ENCODE measurements at regions not wholly inside any gene's neighbourhood (a gene's known extent, or its start where the extent isn't known, plus 50 kb on each side); places are given as distances from the start of the nearest gene placed in this dataset.
A peak's percentile ranks its signal among the peaks of the same experiment; 100 is the strongest.
"Not testable (repeated sequence)": the region's sequence is repeated elsewhere in the genome, so short reads cannot be mapped to it uniquely, and the experiment has no call there.

DNA sequence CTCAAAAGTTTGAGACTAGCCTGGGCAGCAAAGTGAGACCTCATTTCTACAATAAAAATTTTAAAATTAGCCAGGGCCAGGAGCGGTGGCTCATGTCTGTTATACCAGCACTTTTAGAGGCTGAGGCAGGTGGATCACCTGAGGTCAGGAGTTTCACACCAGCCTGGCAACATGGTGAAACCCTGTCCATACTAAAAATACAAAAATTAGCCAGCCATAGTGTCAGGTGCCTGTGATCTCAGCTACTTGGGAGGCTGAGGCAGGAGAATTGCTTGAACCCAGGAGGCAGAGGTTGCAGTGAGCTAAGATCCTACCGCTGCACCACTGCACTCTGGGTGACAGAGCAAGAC is 85.1 kb upstream of the MAP4 start:
- ATAC-seq = not testable (repeated sequence)

GRCh38 chr3:48092270-48092669 is 76.1 kb upstream of the MAP4 start:
- Mint-ChIP-seq H3K36me3 (no peaks in the 10 kb centered on the region), H3K4me1 (ENCODE audit: low read depth in 2 of 2) (peaks cover 11 to 14% of the 10 kb centered on the region in 2 donors), H3K27me3 (peaks cover 0 to 3% of the 10 kb centered on the region in 2 donors), H3K27ac (no peak overlapping the region), H3K9me3 (no peaks in the 10 kb centered on the region), H3K4me3 (no peak overlapping the region)
- DNase-seq (ENCODE audit: low spot score) = no peak
- ATAC-seq = no peak

More for the DNA sequence above, 85.1 kb upstream of the MAP4 start:
- H3K4me1 Mint-ChIP-seq (ENCODE audit: low read depth in 2 of 2); DNase-seq (ENCODE audit: low spot score); H3K9me3 Mint-ChIP-seq; H3K27ac Mint-ChIP-seq; H3K4me3 Mint-ChIP-seq; H3K36me3 Mint-ChIP-seq; H3K27me3 Mint-ChIP-seq: not testable (repeated sequence)

DNA sequence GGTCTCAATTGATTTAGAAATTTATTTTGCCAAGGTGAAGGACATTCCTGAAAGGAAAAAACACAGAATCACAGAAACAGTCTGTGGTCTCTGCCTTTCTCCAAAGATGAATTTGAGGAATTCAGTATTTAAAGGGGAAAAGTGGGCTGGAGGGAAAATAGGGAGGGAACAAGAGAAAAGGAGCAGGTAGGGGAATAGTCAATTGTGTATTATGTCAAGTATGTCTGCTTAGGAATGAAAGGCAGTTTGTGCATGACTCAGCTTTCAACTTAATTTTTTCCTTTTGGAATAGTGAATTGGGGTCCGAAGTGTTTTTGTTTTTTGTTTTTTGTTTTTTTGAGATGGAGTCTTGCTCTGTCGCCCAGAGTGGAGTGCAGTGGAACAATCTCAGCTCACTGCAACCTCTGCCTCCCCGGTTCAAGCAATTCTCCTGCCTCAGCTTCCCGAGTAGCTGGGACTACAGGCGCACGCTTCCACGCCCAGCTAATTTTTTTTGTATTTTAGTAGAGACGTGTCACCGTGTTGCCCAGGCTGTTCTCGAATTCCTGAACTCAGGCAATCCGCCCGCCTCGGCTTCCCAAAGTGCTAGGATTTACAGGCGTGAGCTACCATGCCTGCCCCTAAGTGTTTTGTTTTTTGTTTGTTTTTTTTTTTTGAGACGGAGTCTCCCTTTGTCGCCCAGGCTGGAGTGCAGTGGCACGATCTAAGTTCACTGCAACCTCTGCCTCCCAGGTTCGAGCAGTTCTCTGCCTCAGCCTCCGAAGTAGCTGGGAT is 74.1 kb upstream of the MAP4 start:
- DNase-seq (ENCODE audit: low spot score) = no peak
- Mint-ChIP-seq H3K36me3 (no peaks in the 10 kb centered on the region), H3K27ac (peak overlapping the region in 1 of 2 donors; percentile 88)

DNA sequence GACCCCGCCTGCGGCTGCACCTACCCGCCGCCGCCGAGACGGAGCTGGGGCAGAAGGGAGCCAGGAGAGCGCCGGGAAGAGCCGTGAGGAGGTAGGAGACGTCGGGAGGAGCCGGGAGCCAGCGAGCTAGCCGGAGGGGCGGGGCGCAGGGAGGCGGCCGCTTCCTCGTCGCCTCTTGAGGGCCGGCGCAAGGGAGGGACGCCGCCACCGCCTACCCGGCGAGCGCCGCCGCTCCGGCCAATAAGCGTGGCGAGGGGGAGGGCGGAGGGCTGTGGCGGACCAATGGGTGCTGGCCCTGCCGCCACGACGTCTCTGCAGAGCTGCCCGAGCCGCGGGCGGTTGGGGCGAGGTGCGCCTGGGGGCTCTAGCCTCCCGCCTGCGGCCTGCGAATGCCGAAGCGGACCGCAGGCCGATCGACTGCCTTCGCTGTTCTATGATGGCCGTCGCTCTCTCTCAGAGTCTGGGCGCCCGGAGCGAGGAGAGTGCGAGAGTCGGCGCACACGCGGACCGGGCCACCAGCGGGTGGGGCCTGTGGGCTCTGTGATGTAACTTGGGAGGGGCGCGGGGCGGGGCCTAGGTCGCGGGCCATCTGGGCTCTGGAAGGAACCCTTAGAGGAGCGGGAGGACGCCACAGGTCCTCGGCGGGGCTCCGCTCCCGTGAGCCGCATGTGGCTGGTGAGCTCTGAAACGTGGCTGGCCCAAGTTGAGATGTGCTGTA is 72.7 kb upstream of the MAP4 start:
- H3K27ac Mint-ChIP-seq = peak overlapping the region; percentile 86 to 88

More for the DNA sequence above, 74.1 kb upstream of the MAP4 start:
- no peak for ATAC-seq
- no peaks in the 10 kb centered on the region for H3K9me3 Mint-ChIP-seq
- H3K27me3 Mint-ChIP-seq = peaks cover 0 to 3% of the 10 kb centered on the region in 2 donors
- peak overlapping the region; percentile 97 for H3K4me3 Mint-ChIP-seq
- peaks cover 17 to 21% of the 10 kb centered on the region in 2 donors for H3K4me1 Mint-ChIP-seq (ENCODE audit: low read depth in 2 of 2)

DNA sequence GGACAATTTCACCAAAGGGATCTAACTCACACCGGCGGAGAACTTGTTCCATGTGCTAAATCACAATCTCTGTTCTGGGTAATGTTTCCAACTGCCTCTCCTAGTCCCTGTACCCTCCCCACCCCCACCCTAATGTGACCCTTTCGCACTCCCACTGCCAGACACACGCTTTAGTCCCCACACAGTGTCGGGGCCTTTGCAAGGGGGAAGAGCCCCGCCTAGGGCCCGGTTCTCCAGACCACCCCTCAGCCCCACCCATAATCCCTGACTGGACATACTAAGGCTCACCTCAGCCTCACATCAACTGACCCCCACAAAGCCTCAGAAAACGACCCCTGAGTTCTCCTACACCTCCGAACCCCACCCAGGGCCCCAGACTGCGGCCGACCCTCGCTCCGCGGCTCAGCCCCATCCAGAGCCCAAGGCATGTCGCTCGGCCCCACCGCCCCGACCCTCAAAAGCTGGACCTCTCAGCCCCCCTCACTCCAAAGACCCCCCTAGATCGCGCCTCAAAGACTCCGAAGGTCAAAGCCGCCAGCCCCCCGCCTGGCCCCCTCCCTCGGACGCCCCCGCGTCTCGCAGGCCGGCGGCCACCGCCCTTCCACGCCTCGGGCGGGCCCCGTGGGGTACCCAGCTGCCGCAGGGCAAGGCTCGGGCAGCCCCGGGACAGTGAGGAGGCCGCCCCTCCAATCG is 72.0 kb upstream of the MAP4 start:
- Mint-ChIP-seq H3K27ac (peak overlapping the region; percentile 86), H3K27me3 (peaks cover 0 to 3% of the 10 kb centered on the region in 2 donors), H3K9me3 (no peaks in the 10 kb centered on the region), H3K4me1 (ENCODE audit: low read depth in 2 of 2) (peaks cover 26 to 29% of the 10 kb centered on the region in 2 donors), H3K36me3 (no peaks in the 10 kb centered on the region), H3K4me3 (peak overlapping the region; percentile 97)
- ATAC-seq (peak; percentile 43 to 54), DNase-seq (ENCODE audit: low spot score) (no peak)

More for the DNA sequence above, 72.7 kb upstream of the MAP4 start:
- DNase-seq (ENCODE audit: low spot score) (peak; percentile 97), ATAC-seq (peak; percentile 99)
- Mint-ChIP-seq H3K36me3 (no peaks in the 10 kb centered on the region), H3K4me3 (peak overlapping the region; percentile 97), H3K9me3 (no peaks in the 10 kb centered on the region), H3K4me1 (ENCODE audit: low read depth in 2 of 2) (peaks cover 26 to 29% of the 10 kb centered on the region in 2 donors), H3K27me3 (peaks cover 0 to 3% of the 10 kb centered on the region in 2 donors)

DNA sequence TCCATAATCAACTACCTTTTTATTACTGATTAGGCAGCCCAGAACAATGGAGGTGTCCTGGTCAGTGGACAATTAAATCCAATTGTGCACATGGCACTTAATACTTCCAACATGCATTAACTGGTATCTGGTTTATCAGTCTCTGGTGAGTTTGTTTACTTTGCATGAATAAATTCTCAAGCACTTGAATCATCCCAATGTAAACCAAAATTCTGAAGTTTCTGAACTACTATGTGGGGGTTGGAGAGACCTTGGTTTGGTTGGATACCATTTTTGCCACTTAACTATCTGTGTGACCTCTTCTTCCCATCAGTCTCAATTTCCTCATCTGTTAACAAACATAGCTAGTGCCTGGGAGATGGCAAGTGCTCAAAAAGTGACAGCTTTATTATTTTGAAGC is 70.5 kb upstream of the MAP4 start:
- Mint-ChIP-seq H3K27ac (peak overlapping the region in 1 of 2 donors; percentile 86), H3K4me3 (peak overlapping the region; percentile 97)
- no peak for ATAC-seq

GRCh38 chr3:48084929-48085328 is 68.7 kb upstream of the MAP4 start:
- Mint-ChIP-seq H3K36me3 (no peaks in the 10 kb centered on the region), H3K27me3 (no peaks in the 10 kb centered on the region), H3K9me3 (no peaks in the 10 kb centered on the region), H3K27ac (peak overlapping the region; percentile 29 to 83), H3K4me3 (peak overlapping the region; percentile 11), H3K4me1 (ENCODE audit: low read depth in 2 of 2) (peaks cover 28 to 31% of the 10 kb centered on the region in 2 donors)
- ATAC-seq = no peak
- no peak for DNase-seq (ENCODE audit: low spot score)

More for the DNA sequence above, 70.5 kb upstream of the MAP4 start:
- DNase-seq (ENCODE audit: low spot score) = no peak
- no peaks in the 10 kb centered on the region for H3K9me3 Mint-ChIP-seq
- no peaks in the 10 kb centered on the region for H3K36me3 Mint-ChIP-seq
- peaks cover 0 to 3% of the 10 kb centered on the region in 2 donors for H3K27me3 Mint-ChIP-seq
- peaks cover 29 to 30% of the 10 kb centered on the region in 2 donors for H3K4me1 Mint-ChIP-seq (ENCODE audit: low read depth in 2 of 2)

DNA sequence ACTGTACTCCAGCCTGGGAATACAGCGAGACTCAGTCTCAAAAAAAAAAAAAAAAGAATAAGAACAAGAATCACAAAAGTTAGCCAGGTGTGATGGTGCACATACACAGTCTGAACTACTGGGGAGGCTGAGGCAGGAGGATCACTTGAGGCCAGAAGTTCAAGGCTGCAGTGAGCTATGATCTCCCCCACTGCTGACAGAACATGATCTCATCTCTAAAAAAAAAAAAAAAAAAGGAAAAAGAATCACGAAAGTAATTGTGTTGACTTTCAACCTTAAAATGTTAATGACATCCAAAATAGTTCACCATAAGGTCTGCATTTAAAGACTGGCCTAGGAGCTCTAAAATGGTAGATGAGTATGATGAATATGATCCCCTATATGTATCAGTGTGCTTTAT is 68.0 kb upstream of the MAP4 start:
- no peaks in the 10 kb centered on the region for H3K27me3 Mint-ChIP-seq
- H3K27ac Mint-ChIP-seq = peak overlapping the region in 1 of 2 donors; percentile 83
- DNase-seq (ENCODE audit: low spot score) = no peak
- H3K36me3 Mint-ChIP-seq = no peaks in the 10 kb centered on the region
- no peak for ATAC-seq
- no peak overlapping the region for H3K4me3 Mint-ChIP-seq
- no peaks in the 10 kb centered on the region for H3K9me3 Mint-ChIP-seq
- peaks cover 28 to 31% of the 10 kb centered on the region in 2 donors for H3K4me1 Mint-ChIP-seq (ENCODE audit: low read depth in 2 of 2)

DNA sequence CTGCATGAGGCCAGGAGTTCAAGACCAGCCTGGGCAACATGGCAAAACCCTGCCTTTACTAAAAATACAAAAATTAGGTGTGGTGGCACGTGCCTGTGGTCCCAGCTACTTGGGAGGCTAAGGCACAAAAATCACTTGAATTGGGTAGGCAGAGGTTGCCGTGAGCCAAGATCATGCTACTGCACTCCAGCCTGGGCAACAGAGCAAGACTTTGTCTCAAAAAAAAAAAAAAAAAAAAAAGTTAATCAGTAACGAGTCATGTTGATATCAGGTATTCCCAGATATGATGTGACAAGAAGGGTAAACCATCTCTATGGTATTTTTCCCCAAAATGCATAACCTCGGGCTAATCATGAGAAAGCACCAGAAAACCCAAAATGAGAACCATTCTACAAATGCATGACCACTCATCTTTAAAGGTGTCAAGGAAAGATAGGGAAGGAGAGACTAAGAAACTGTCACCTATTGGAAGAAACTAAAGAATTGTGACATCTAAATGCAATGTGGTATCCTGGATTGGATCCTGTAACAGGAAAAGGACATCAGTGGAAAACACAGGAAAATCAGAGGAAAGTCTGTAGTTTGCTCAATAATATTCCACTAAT is 66.5 kb upstream of the MAP4 start:
- DNase-seq (ENCODE audit: low spot score) (no peak), ATAC-seq (no peak)
- Mint-ChIP-seq H3K4me3 (no peak overlapping the region), H3K9me3 (no peaks in the 10 kb centered on the region), H3K27me3 (no peaks in the 10 kb centered on the region), H3K36me3 (no peaks in the 10 kb centered on the region), H3K4me1 (ENCODE audit: low read depth in 2 of 2) (peaks cover 24 to 28% of the 10 kb centered on the region in 2 donors), H3K27ac (no peak overlapping the region)

GRCh38 chr3:48077815-48078214 is 61.6 kb upstream of the MAP4 start:
- ATAC-seq = no peak

DNA sequence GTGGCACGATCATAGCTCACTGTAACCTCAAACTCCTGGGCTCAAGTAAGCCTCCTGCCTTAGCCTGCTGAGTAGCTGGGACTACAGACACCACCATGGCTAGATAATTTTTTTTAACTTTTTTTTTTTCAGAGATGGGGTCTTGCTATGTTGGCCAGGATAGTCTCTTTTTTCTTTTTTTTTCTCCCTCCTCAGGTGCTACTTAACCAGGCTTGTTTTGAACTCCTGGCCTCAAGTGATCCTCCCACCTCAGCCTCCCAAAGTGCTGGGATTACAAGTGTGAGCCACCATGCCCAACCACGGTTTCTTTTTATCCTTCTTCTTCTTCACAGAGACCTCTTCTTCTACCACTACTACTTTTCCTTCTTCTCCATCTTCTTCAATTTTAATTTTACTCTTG is 53.8 kb upstream of the MAP4 start:
- peaks cover 6 to 12% of the 10 kb centered on the region in 2 donors for H3K4me1 Mint-ChIP-seq (ENCODE audit: low read depth in 2 of 2)
- no peak for DNase-seq (ENCODE audit: low spot score)
- no peaks in the 10 kb centered on the region for H3K27me3 Mint-ChIP-seq
- ATAC-seq = no peak
- H3K4me3 Mint-ChIP-seq = no peak overlapping the region
- no peaks in the 10 kb centered on the region for H3K36me3 Mint-ChIP-seq
- no peaks in the 10 kb centered on the region for H3K9me3 Mint-ChIP-seq
- no peak overlapping the region for H3K27ac Mint-ChIP-seq

More at GRCh38 chr3:48077815-48078214, 61.6 kb upstream of the MAP4 start:
- H3K9me3 Mint-ChIP-seq = no peaks in the 10 kb centered on the region
- no peaks in the 10 kb centered on the region for H3K27me3 Mint-ChIP-seq
- no peaks in the 10 kb centered on the region for H3K36me3 Mint-ChIP-seq
- H3K4me1 Mint-ChIP-seq (ENCODE audit: low read depth in 2 of 2) = peaks cover 7 to 11% of the 10 kb centered on the region in 2 donors
- H3K27ac Mint-ChIP-seq = no peak overlapping the region
- DNase-seq (ENCODE audit: low spot score) = no peak
- no peak overlapping the region for H3K4me3 Mint-ChIP-seq

DNA sequence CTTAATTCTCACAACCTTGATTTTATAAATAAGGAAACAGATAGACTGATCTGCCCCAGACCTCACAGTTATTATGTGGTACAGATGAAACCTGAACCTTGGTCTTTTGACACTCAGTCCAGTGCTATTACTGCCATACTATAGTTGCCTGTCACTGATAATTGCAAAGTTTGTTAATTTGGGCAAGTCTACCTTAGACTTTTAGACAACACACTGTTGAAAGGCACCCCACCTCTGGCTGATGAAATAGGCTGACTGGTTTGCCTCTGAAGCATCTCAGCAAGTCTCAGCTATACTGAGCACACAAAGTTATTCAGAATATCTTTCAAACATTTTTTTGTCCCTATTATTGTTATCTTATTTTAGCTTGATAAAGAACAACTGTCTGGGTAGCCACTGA is 53.1 kb upstream of the MAP4 start:
- DNase-seq (ENCODE audit: low spot score) (no peak), ATAC-seq (no peak)
- no peak overlapping the region for H3K27ac Mint-ChIP-seq
- peaks cover 13 to 19% of the 10 kb centered on the region in 2 donors for H3K4me1 Mint-ChIP-seq (ENCODE audit: low read depth in 2 of 2)
- H3K36me3 Mint-ChIP-seq = no peaks in the 10 kb centered on the region
- H3K9me3 Mint-ChIP-seq = no peaks in the 10 kb centered on the region
- no peaks in the 10 kb centered on the region for H3K27me3 Mint-ChIP-seq
- no peak overlapping the region for H3K4me3 Mint-ChIP-seq

DNA sequence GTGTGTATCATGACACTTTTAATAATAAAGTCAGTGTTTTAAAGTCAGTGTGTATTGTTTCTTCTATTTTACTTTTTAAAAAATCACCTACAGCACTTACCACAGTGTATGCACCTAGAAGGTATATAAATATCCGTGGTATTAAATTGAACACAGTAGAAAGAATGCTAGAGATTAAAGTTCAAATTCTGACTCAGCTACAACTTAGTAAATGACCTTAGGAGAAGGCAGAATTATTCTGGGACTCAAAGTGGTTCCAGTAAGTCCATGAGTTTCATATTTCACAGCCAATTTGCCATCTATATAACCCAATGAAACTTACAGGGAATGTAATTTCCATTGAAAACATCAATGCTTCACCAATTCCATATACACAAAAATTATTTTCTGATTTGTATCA is 52.7 kb upstream of the MAP4 start:
- no peak overlapping the region for H3K27ac Mint-ChIP-seq
- peaks cover 18 to 23% of the 10 kb centered on the region in 2 donors for H3K4me1 Mint-ChIP-seq (ENCODE audit: low read depth in 2 of 2)
- H3K9me3 Mint-ChIP-seq = no peaks in the 10 kb centered on the region
- DNase-seq (ENCODE audit: low spot score) = no peak
- no peak overlapping the region for H3K4me3 Mint-ChIP-seq
- ATAC-seq = no peak
- no peaks in the 10 kb centered on the region for H3K27me3 Mint-ChIP-seq
- no peaks in the 10 kb centered on the region for H3K36me3 Mint-ChIP-seq

Measured in natural killer cell treated with Interleukin-12 subunit alpha and Interleukin-12 subunit beta and Interleukin-15 and Interleukin-18, amount 100 ng/mL, for 72 hours (primary cell).